Uterus (tissue), 3 donors: ENCODE measurements at regions not wholly inside any gene's neighbourhood (a gene's known extent, or its start where the extent isn't known, plus 50 kb on each side); places are given as distances from the start of the nearest gene placed in this dataset.

Source experiments
- DNase-seq, 2 donors: peaks; one replicate each; pipeline ENCODE4 v3.0.0-alpha.2; 2019 to 2020
- H3K27ac ChIP-seq, 2 donors: fragments of 200-600 bp; sonication (generic); 1 replicate in 1 of 2; 2 replicates in 1 of 2; pipeline ENCODE4 v1.5.1; 2016 to 2018
- H3K27me3 ChIP-seq, 2 donors: fragments of 200-600 bp; sonication (generic); one replicate each; pipeline ENCODE4 v1.5.1; 2018 to 2019; ENCODE audit warnings: control low read depth in 1 of 2
- H3K36me3 ChIP-seq, 2 donors: fragments of 200-600 bp; sonication (generic); one replicate each; pipeline ENCODE4 v1.5.1; 2019; ENCODE audit warnings: control low read depth in 1 of 2
- H3K4me1 ChIP-seq, 2 donors: fragments of 200-600 bp; sonication (generic); one replicate each; pipeline ENCODE4 v1.5.1; 2018 to 2019; ENCODE audit warnings: control low read depth in 1 of 2
- H3K4me3 ChIP-seq, 2 donors: fragments of 200-600 bp; sonication (generic); 1 replicate in 1 of 2; 2 replicates in 1 of 2; pipeline ENCODE4 v1.5.1; 2018 to 2019; ENCODE audit warnings: mild to moderate bottlenecking in 1 of 2
- H3K9me3 ChIP-seq, 2 donors: fragments of 200-600 bp; sonication (generic); one replicate each; pipeline ENCODE4 v1.5.1; 2019; ENCODE audit warnings: control low read depth in 1 of 2
- CTCF ChIP-seq, 4 experiments: fragments of 200-600 bp in 2 of 4; fragments of 450-650 bp in 2 of 4; sonication (generic) in 2 of 4; IDR thresholded peaks; one replicate each; pipeline ENCODE4 v1.5.1; 2016 to 2019; ENCODE audit warnings: antibody characterized with exemption in 4 of 4, mild to moderate bottlenecking in 2 of 4, moderate library complexity in 1 of 4
- POLR2A ChIP-seq, 2 donors: fragments of 450-650 bp; IDR thresholded peaks; one replicate each; pipeline ENCODE4 v1.6.1; 2016; ENCODE audit warnings: antibody characterized with exemption in 2 of 2, mild to moderate bottlenecking in 1 of 2, moderate library complexity in 1 of 2
- intact Hi-C: fragments of 100-400 bp; cut with DNase I; formaldehyde crosslinking; loops from one replicate; pipeline ENCODE4 v1.15.1; 2023; ENCODE audit warnings: low total_unique reads
- donor health status: DM: yes; HTN: yes; CAD: no.

GRCh38 chr1:187091666-187092065, 262.9 kb downstream of the PLA2G4A start:
- Histone ChIP-seq H3K27ac (no peak overlapping the region), H3K27me3 (no peaks in the 10 kb centered on the region), H3K4me1 (no peaks in the 10 kb centered on the region), H3K9me3 (no peaks in the 10 kb centered on the region), H3K36me3 (no peaks in the 10 kb centered on the region), H3K4me3 (no peak overlapping the region)
- no peak for TF ChIP-seq CTCF (IDR thresholded peaks at IDR 0.05)
- TF ChIP-seq POLR2A (IDR thresholded peaks at IDR 0.05) = no peak
- intact Hi-C loops = no loop called here
- DNase-seq = no peak

GRCh38 chr1:187092104-187092503, 263.4 kb downstream of the PLA2G4A start:
- Histone ChIP-seq H3K4me3 (no peak overlapping the region), H3K4me1 (no peaks in the 10 kb centered on the region), H3K9me3 (no peaks in the 10 kb centered on the region), H3K27me3 (no peaks in the 10 kb centered on the region), H3K27ac (no peak overlapping the region), H3K36me3 (no peaks in the 10 kb centered on the region)
- intact Hi-C loops = no loop called here
- DNase-seq = no peak
- TF ChIP-seq CTCF (IDR thresholded peaks at IDR 0.05) (no peak), POLR2A (IDR thresholded peaks at IDR 0.05) (no peak)

GRCh38 chr1:187096689-187097088, 267.9 kb downstream of the PLA2G4A start:
- Histone ChIP-seq H3K4me3 (no peak overlapping the region), H3K27me3 (no peaks in the 10 kb centered on the region), H3K27ac (no peak overlapping the region), H3K9me3 (no peaks in the 10 kb centered on the region), H3K4me1 (no peaks in the 10 kb centered on the region), H3K36me3 (no peaks in the 10 kb centered on the region)
- TF ChIP-seq CTCF (IDR thresholded peaks at IDR 0.05) (no peak), POLR2A (IDR thresholded peaks at IDR 0.05) (no peak)
- intact Hi-C loops = no loop called here
- no peak for DNase-seq

GRCh38 chr1:187110351-187110750, 281.6 kb downstream of the PLA2G4A start:
- no peak overlapping the region for H3K4me3 ChIP-seq
- no peaks in the 10 kb centered on the region for H3K36me3 ChIP-seq
- intact Hi-C loops = no loop called here
- no peaks in the 10 kb centered on the region for H3K9me3 ChIP-seq
- H3K27me3 ChIP-seq = no peaks in the 10 kb centered on the region
- TF ChIP-seq POLR2A (IDR thresholded peaks at IDR 0.05) (no peak), CTCF (IDR thresholded peaks at IDR 0.05) (no peak)
- no peaks in the 10 kb centered on the region for H3K4me1 ChIP-seq
- DNase-seq = no peak
- no peak overlapping the region for H3K27ac ChIP-seq

- TF ChIP-seq POLR2A (IDR thresholded peaks at IDR 0.05) (no peak), CTCF (IDR thresholded peaks at IDR 0.05) (no peak)
- no peaks in the 10 kb centered on the region for H3K36me3 ChIP-seq
Observed at GRCh38 chr1:187114792-187115191, 286.0 kb downstream of the PLA2G4A start.

More at GRCh38 chr1:187114792-187115191, 286.0 kb downstream of the PLA2G4A start:
- no peaks in the 10 kb centered on the region for H3K27me3 ChIP-seq
- no peaks in the 10 kb centered on the region for H3K9me3 ChIP-seq
- intact Hi-C loops = no loop called here
- no peak overlapping the region for H3K27ac ChIP-seq
- H3K4me1 ChIP-seq = no peaks in the 10 kb centered on the region
- DNase-seq = no peak
- no peak overlapping the region for H3K4me3 ChIP-seq
